GM19467 (cell line): ENCODE measurements at regions not wholly inside any gene's neighbourhood (a gene's known extent, or its start where the extent isn't known, plus 50 kb on each side); places are given as distances from the start of the nearest gene placed in this dataset.
"Not testable (repeated sequence)": the region's sequence is repeated elsewhere in the genome, so short reads cannot be mapped to it uniquely, and the experiment has no call there.

ENCODE experiments used
- ATAC-seq: cut with Tn5 transposase; IDR thresholded peaks from one replicate; pipeline ENCODE4 v1.9.1; 2021; ENCODE audit warnings: mild to moderate bottlenecking, moderate library complexity; ENCODE audit not compliant: unreplicated experiment

DNA sequence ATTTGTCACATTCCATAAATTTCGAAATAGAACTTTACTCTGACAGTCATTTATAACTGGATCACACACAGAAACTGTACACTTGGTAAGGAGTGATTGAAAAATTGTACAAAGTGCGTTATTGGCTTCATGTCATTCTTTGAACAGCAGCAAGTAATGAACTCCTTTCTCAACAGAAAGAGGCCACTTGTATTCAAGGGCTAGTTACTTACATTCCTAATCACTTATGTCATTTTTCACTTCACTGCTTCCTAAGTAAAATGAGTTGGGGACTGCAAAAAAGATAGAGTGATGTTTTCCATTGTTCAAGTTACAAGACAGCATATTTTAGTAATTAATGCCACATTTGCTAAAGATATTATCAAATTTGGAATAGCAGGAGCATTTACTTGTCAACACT, 893.2 kb downstream of the DTWD2 start:
- no peak for ATAC-seq

DNA sequence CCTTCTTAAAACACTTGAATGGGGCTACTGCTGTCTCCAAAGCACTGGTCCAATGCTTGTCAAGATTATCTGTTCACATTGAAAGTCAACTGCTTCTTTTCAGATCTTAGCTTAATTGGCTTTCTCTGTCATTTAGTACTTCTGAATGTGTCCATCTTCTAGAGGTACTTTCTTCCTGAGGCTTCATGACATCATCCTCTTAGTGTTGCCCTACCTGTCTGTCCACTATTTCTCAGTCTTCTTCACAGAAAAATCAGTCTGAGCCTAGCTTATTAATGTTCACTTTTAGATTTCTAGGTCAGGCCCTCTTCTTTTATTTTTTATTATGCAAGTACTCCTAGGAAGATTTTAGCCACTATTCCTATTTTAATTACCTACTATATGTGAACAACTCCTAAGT, 899.9 kb downstream of the DTWD2 start:
- no peak for ATAC-seq

DNA sequence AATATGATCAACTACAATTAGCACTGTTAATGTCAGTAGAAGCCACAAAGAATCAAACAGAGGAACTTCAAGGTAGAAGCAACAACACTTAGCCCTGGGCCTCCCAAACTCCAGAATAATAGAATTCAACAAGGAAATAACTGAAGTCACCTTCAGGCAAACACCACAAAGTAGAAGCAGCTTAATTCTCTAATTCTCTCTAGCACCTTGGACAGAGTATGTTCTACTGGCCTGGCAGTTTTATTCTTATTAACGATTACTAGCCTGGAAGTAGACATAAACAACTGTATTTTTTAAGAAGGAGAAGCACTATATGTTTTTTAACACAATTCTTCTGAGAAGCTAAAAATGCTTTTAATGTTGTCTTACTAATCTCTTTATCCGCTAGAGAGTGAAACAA, 911.9 kb downstream of the DTWD2 start:
- ATAC-seq = no peak

DNA sequence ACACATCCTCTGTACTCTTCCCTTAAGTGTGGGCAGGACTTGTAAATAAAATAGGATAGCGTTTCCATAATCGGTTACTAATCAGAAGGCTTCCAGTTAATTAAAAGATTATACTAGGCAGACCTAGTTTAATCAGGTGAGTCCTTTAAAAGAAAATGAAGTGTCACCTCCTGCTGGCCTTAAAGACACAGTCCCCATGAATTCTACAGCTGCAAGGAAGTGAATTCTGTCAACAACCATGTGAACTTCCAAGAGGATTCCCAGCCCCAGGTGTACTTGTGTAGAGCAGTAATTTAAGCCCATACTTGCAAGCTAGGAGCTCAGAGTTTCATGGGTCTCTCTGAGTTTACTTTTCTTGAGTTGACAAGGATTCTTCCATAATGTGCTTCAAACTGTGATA, 918.3 kb downstream of the DTWD2 start:
- ATAC-seq = no peak

DNA sequence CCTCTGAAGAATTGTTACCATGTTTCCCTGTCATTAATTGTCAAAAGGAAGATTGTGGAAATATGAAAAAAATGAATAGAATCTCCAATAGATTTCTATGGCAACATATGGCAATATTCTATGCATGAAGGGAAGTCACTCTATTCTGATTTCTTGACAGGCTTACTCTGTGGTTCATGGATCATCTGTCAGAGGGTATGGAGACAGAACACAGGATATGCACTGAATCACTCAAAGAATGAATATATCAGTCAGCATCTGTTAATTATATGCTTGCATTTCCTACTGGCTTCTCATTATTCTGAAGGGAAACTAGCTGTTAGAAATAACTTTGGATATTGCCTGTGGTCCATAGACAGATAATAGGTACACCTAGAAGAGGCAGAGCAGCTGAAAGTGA, 918.9 kb downstream of the DTWD2 start:
- ATAC-seq = no peak

DNA sequence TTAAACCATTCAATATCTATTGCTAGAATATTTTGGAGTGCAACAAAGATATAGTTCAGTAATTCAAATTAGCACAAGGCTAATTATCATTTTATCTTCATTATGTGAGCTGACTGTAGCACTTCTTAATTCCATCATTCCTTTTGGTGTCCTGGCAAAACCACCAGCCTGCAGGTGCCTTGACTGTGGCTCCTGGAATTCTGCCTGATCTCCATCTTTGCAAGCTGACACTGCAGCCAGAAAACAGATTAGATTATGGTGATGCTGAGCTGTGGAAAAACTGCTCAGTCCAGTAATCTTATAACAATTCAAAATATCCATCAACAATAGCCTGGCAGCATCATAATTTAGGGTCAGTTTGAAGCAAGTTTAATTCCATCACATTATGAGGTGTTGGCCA, 919.5 kb downstream of the DTWD2 start:
- no peak for ATAC-seq

GRCh38 chr5:118063836-118064235, 924.5 kb downstream of the DTWD2 start:
- ATAC-seq = not testable (repeated sequence)

DNA sequence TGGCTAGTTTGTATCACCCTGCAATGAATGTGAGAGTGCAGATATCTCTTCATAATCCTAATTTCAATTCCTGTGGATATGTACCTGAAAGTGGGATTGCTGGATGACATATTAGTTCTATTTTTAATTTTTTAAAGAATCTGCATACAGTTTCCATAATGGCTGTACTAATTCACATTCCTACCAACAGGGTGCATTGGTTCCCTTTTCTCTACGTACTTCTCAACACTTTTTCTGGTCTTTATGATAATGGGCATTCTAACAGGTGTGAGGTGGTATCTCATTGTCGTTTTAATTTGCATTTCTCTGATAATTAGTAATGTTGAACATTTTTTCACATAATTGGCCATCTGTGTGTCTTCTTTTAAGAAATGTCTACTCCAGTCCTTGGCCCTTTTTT, 927.5 kb downstream of the DTWD2 start:
- ATAC-seq = no peak

DNA sequence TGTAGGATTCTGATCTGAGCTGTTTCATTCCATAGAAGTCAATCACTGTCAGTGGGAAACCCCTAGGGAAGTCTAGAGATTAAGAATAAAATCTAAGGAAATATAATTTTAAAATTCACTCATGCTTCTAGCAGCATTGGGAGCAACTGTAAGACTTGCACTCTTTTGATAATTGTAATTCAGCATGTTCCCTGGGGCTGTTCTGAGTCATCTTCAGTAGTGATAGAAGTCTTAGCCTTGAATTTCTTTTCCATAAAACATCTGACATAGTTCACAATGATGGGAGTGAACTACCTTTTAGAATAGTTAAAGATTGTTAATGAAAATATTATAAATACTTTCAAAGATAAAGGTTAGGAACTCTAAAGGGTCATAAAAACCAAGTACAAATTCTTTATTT, 935.8 kb downstream of the DTWD2 start:
- no peak for ATAC-seq

DNA sequence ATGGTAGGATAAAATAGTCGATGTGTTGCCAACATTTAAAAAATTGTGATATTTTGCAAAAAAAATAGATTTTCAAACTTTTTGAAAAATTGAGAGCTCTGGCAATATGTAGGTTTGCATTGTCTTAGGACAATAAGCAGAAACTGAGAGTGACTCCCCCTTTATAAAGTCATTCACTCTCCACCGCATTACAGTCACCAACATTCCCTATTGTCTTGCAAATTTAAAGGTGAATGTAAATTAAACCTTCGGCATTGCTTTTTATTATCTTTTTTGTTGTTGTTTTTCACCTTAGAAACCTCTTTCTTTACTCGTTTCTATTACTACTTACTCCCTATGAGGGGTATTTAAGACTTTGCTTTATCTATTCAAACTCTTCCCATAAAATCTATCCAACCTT, 944.2 kb downstream of the DTWD2 start:
- ATAC-seq = no peak

GRCh38 chr5:118043531-118043930, 944.8 kb downstream of the DTWD2 start:
- no peak for ATAC-seq

DNA sequence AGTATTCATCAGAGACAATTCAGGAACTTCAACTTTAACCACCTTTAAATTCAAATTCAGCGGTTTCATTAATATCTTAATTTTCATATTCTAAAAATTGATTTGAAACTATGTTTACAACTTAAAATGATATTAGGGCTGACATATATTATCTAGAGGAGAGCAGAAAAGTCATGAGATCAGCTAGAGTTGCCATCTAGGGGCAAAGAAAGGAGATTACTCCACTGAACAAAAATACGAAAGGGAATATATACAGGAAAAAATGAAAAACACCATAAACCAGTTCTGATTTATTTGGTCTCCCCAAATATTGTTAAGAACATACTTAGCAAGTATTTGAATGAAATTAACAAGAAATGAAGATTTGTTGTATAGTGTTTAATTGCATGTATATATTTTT, 946.3 kb downstream of the DTWD2 start:
- ATAC-seq = no peak

GRCh38 chr5:118040496-118040895, 947.9 kb downstream of the DTWD2 start:
- ATAC-seq = no peak

DNA sequence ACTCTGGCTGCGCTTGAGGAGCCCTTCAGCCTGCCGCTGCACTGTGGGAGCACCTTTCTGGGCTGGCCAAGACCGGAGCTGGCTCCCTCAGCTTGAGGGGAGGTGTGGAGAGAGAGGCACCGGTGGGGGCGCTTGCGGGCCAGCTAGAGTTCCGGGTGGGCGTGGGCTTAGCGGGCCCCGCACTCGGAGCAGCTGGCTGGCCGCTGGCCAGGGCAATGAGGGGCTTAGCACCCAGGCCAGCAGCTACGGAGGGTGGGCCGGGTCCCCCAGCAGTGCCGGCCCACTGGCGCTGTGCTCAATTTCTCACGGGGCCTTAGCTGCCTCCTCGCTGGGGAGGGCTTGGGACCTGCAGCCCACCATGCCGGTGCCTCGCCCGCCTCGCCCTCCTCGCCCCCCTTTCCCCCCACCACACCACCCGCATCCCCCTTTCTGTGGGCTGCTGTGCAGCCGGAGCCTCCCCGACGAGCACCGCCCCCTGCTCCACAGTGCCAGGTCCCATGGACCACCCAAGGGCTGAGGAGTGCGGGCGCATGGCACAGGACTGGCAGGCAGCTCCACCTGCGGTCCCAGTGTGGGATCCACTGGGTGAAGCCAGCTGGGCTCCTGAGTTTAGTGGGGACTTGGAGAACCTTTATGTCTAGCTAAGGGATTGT, 954.5 kb downstream of the DTWD2 start:
- ATAC-seq = no peak

DNA sequence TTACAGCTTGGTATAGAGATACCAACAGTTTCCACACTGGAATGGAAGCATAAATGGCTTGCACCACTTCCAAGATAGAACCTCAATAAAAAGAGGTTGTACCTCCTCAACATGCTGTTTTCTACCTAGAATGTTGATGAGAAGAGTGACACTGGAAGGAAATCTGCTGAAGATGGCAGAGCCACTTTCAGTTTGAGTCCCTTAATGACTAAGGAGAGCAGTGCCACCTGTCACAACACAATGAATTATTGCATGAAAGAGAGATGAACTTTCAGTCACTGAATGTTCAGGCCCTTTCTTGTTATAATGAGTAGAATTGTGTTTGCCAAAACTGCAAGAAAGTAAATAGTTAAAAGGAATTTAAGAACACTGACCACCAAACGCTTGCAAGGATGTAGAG, 958.5 kb downstream of the DTWD2 start:
- ATAC-seq = no peak

DNA sequence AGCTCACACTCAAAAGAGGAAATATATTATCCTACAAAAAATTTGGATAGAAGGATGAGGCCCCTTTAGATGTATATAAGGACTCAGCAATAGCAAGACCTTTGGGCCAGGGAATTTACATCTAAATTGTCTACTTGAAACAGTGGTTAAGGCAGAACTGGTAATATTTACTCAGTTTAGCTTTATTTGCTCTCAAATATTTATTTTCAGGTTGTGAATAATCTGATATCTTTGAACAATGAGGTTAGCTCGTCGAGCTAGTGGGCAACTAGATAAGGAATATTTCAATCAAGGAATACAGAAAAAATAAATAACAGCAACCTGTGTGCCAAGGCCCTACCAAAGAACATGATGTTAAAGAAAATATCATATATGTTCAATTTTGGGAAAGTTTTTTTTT, 966.3 kb downstream of the DTWD2 start:
- no peak for ATAC-seq

GRCh38 chr5:118017536-118017935, 970.8 kb downstream of the DTWD2 start:
- no peak for ATAC-seq

DNA sequence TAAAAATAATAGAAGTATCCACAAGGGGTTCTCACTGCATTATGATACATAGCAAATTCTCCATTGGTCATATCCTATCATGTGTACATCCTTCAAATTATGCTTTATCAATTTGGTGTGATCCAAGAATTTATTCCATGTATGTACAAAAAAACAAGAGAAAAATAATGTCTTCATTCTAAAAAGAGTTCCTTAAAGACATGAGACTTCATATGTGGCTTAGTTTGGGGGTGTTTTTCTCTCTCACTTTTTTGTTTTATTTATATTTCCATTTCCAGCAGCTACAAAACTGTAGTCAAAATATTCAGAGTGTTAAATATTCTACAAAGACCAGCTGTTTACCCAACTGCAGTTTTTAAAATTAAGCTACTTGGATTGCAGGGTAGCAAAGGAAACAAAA, 972.0 kb downstream of the DTWD2 start:
- ATAC-seq = no peak

GRCh38 chr5:118015511-118015910, 972.8 kb downstream of the DTWD2 start:
- no peak for ATAC-seq

DNA sequence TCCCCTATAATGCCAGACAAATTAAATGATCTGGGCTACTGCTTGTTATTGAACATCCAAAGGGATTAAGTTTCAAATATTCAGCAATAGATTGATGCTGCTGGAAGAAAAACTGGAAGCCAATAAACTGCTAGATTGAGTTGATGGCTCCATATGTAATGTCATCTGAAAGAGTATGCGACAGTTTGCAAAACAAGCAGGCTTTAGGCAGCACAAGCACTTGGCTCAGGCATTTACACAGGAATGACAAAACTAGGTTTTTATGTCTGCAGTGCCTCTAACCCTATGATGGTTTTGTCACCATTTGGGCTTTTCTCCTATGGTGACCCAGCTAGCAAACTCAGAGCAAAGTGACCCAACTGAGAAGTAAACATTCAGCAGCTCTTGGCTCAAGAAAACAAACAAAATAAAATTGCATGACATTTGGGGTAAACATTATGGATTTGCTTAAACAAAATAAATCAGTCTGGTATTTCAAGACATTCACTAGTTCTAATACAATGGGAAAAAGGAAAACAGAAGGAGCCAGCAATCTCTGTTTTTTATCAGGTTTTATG, 978.5 kb downstream of the DTWD2 start:
- ATAC-seq = no peak

DNA sequence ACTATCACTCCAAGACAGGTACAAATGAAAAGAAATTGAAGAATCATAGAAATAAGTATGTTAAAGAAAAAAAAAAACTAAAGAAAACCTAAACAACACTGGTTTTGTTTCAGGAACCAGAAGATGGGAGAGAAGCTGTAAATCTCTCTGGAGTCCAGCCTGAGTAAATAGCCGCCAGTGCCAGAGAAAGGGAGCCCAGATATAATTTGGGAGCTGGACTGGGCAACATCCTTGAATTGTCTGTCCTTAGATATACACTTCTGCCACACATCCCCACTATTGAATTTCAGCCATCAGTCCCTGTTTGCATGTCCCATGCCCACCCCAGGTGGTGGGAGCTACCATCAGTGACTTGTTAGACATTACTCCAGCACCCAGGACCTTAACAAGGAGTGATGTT, 979.6 kb downstream of the DTWD2 start:
- no peak for ATAC-seq

DNA sequence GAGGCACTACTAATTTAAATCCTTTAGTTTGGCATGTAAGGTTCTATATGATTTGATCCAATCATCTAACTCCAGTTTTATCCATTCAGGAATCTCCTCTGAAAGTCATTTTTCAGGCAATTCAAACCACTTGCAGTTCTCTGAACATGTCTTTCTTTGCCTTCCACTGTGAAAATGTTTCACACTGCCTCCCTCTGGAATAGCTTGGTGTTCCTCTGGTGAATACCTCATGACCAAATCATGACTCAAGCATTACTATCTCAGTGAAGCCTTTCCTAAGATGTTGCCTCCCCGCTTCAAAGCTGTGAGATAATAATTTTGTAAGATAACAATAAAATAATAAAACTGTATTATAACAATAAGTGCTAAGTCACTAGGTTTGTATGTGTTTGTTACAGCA, 981.1 kb downstream of the DTWD2 start:
- no peak for ATAC-seq

DNA sequence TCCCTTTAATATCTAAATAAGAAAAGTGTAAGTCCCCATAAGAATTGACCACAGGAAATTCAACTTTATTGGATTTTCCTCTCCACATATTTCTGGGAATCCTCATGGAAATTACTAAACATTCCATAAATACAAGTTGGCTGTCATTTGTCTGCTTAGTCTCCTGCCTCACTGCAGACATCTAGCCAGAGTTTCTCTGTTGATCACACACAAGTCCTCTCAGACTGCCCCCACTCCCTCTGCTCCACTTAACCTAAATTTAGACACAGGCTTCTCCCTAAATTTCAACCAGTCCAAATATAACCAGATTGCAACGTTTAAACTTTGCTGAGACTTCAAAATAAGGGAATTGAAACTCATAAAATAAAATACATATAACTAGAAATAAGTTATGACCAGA, 982.1 kb downstream of the DTWD2 start:
- no peak for ATAC-seq
